Caco-2 (cell line): ENCODE measurements at regions not wholly inside any gene's neighbourhood (a gene's known extent, or its start where the extent isn't known, plus 50 kb on each side); places are given as distances from the start of the nearest gene placed in this dataset.

ENCODE experiments used
- BruUV-seq: library from RNA; stranded (reverse); fragments of 400-500 nt; replicated peaks from 2 replicates; lab custom pipeline; 2021; lab: Mats Ljungman, UMichigan
- CTCF ChIA-PET: fragments of 300-600 bp; sonication (Branson Sonifier 250); formaldehyde crosslinking; loops from one replicate; lab custom pipeline; 2022; ENCODE audit warnings: antibody characterized with exemption; lab: Charles Lee
- POLR2A ChIA-PET: fragments of 300-600 bp; sonication (Branson Sonifier 250); formaldehyde crosslinking; loops from one replicate; lab custom pipeline; 2022; ENCODE audit warnings: antibody characterized with exemption; lab: Charles Lee
- DNase-seq, 2 experiments: peaks; one replicate each; pipeline versions ENCODE4 v3.0.0 to v3.0.0-alpha.2; 2020 to 2022
- H3K27me3 ChIP-seq: replicated peaks from 2 replicates; pipeline ENCODE4 v1.6.0; 2011; ENCODE audit warnings: low read length; ENCODE audit not compliant: control insufficient read depth, insufficient read depth
- H3K36me3 ChIP-seq: 2 replicates; pipeline ENCODE4 v1.5.1; 2011; ENCODE audit warnings: low read length; ENCODE audit not compliant: control insufficient read depth, insufficient read depth
- H3K4me1 ChIP-seq: fragments of 250-450 bp; sonication (Bioruptor Pico); 2 replicates; pipeline ENCODE4 v1.5.1; 2020; ENCODE audit warnings: mild to moderate bottlenecking
- H3K4me3 ChIP-seq: 2 replicates; pipeline ENCODE4 v1.5.1; 2011; ENCODE audit warnings: low read depth, mild to moderate bottlenecking, control low read depth, low read length
- H3K9me3 ChIP-seq: fragments of 250-450 bp; sonication (Bioruptor Pico); 2 replicates; pipeline ENCODE4 v1.5.1; 2020; ENCODE audit warnings: mild to moderate bottlenecking, moderate library complexity
- H3K27ac Mint-ChIP-seq: one replicate; pipeline ENCODE4 v1.8.0; 2022; ENCODE audit warnings: mixed read lengths; ENCODE audit not compliant: unreplicated experiment
- H3K27me3 Mint-ChIP-seq: one replicate; pipeline ENCODE4 v1.8.0; 2022; ENCODE audit warnings: mixed read lengths; ENCODE audit not compliant: insufficient read depth, unreplicated experiment
- H3K36me3 Mint-ChIP-seq: one replicate; pipeline ENCODE4 v1.8.0; 2022; ENCODE audit warnings: mild to moderate bottlenecking, mixed read lengths; ENCODE audit not compliant: insufficient read depth, unreplicated experiment
- H3K4me1 Mint-ChIP-seq: one replicate; pipeline ENCODE4 v1.8.0; 2022; ENCODE audit warnings: low read depth, mixed read lengths; ENCODE audit not compliant: unreplicated experiment
- H3K4me3 Mint-ChIP-seq: one replicate; pipeline ENCODE4 v1.8.0; 2022; ENCODE audit warnings: mild to moderate bottlenecking, moderate library complexity, mixed read lengths; ENCODE audit not compliant: unreplicated experiment
- H3K9me3 Mint-ChIP-seq: one replicate; pipeline ENCODE4 v1.8.0; 2022; ENCODE audit warnings: mixed read lengths; ENCODE audit not compliant: unreplicated experiment
- CTCF ChIP-seq, 2 experiments: fragments of 200-600 bp in 1 of 2; IDR thresholded peaks; 1 replicate in 1 of 2; 2 replicates in 1 of 2; pipeline versions ENCODE4 v1.5.1 to v1.8.0; 2011 to 2022; ENCODE audit warnings: antibody characterized with exemption in 1 of 2, control low read depth in 1 of 2, inconsistent platforms in 1 of 2, low read depth in 1 of 2, low read length in 1 of 2, mild to moderate bottlenecking in 1 of 2, moderate library complexity in 1 of 2; ENCODE audit not compliant: insufficient read depth in 1 of 2, severe bottlenecking in 1 of 2, unreplicated experiment in 1 of 2
- intact Hi-C: fragments of 100-400 bp; cut with micrococcal nuclease; formaldehyde crosslinking; loops from one replicate; pipeline ENCODE4 v1.10.0; 2022; ENCODE audit not compliant: unreplicated experiment

GRCh38 chr12:45619736-45620135 lies 109.8 kb upstream of the ARID2 start:
- Histone ChIP-seq H3K27me3 (no peaks in the 10 kb centered on the region), H3K36me3 (no peaks in the 10 kb centered on the region), H3K9me3 (no peaks in the 10 kb centered on the region), H3K4me3 (no peak overlapping the region), H3K4me1 (no peaks in the 10 kb centered on the region)
- no TSS peak for BruUV-seq
- CTCF ChIA-PET: no interaction called here
- intact Hi-C loops: no loop called here
- no peak overlapping the region for H3K27ac Mint-ChIP-seq
- no peaks in the 10 kb centered on the region for H3K36me3 Mint-ChIP-seq
- H3K9me3 Mint-ChIP-seq: no peaks in the 10 kb centered on the region
- H3K4me1 Mint-ChIP-seq: peaks cover 6% of the 10 kb centered on the region
- no peak for DNase-seq
- H3K4me3 Mint-ChIP-seq: no peak overlapping the region
- no peaks in the 10 kb centered on the region for H3K27me3 Mint-ChIP-seq
- no peak for TF ChIP-seq CTCF (IDR thresholded peaks at IDR 0.05; ENCODE audit: insufficient read depth in 1 of 2, low read depth in 1 of 2, low read length in 1 of 2, severe bottlenecking in 1 of 2, unreplicated experiment in 1 of 2)
- POLR2A ChIA-PET: no interaction called here

- TF ChIP-seq CTCF (IDR thresholded peaks at IDR 0.05; ENCODE audit: insufficient read depth in 1 of 2, low read depth in 1 of 2, low read length in 1 of 2, severe bottlenecking in 1 of 2, unreplicated experiment in 1 of 2): no peak
- no peak overlapping the region for H3K4me3 Mint-ChIP-seq
- Histone ChIP-seq H3K36me3 (no peaks in the 10 kb centered on the region), H3K4me3 (no peak overlapping the region), H3K9me3 (no peaks in the 10 kb centered on the region), H3K4me1 (no peaks in the 10 kb centered on the region), H3K27me3 (no peaks in the 10 kb centered on the region)
- ChIA-PET CTCF (no interaction called here), POLR2A (no interaction called here)
- intact Hi-C loops: no loop called here
- BruUV-seq: no TSS peak
- peaks cover under 1% of the 10 kb centered on the region for H3K4me1 Mint-ChIP-seq
- no peaks in the 10 kb centered on the region for H3K36me3 Mint-ChIP-seq
- H3K27me3 Mint-ChIP-seq: no peaks in the 10 kb centered on the region
- DNase-seq: no peak
- H3K9me3 Mint-ChIP-seq: no peaks in the 10 kb centered on the region
- no peak overlapping the region for H3K27ac Mint-ChIP-seq
Observed at GRCh38 chr12:45621703-45622102, 107.8 kb upstream of the ARID2 start.

DNA sequence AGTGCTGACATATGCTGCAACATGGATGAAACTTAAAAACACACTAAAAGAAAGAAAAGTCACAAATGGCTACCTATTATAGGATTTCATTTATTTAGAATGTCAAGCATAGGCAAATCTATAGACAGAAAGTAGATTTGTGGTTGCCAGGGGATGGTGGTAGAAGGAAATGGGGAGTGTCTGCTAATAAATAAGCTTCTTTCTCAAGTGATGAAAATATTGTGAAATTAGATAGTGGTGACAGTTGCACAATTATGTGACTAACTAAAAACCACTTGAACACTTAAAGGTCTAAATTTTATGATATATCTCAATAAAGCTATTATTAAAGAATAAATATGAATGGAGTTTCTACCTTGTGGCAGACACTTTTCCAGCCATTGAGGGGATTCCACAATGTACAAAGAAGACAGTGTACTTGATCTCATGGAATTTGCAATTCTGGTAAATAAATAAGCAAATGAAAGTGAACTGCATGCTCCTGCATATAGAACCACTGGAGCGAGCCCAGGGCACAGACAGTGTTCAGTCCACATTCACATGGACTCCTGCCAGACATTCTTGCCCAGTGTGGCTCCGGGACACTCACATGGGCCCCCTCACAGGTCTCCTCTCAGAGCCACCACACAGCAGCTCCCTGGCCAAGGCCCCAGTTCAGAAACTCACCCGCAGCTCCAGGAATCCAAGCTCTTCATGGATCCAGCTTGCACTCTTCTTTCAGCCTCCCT lies 107.1 kb upstream of the ARID2 start:
- no peak for DNase-seq
- no peaks in the 10 kb centered on the region for H3K9me3 ChIP-seq
- Mint-ChIP-seq H3K9me3 (no peaks in the 10 kb centered on the region), H3K27ac (no peak overlapping the region), H3K36me3 (no peaks in the 10 kb centered on the region), H3K4me3 (no peak overlapping the region), H3K27me3 (no peaks in the 10 kb centered on the region), H3K4me1 (peaks cover 7% of the 10 kb centered on the region)
- BruUV-seq: no TSS peak
- no peak for TF ChIP-seq CTCF (IDR thresholded peaks at IDR 0.05; ENCODE audit: insufficient read depth in 1 of 2, low read depth in 1 of 2, low read length in 1 of 2, severe bottlenecking in 1 of 2, unreplicated experiment in 1 of 2)
- intact Hi-C loops: no loop called here
- no peaks in the 10 kb centered on the region for H3K36me3 ChIP-seq
- ChIA-PET POLR2A (no interaction called here), CTCF (no interaction called here)
- peaks cover 6% of the 10 kb centered on the region; the same call in 1 of the 2 replicates for H3K4me1 ChIP-seq
- no peaks in the 10 kb centered on the region for H3K27me3 ChIP-seq
- no peak overlapping the region for H3K4me3 ChIP-seq
